Testis (tissue), 2 donors: ENCODE measurements at regions not wholly inside any gene's neighbourhood (a gene's known extent, or its start where the extent isn't known, plus 50 kb on each side); places are given as distances from the start of the nearest gene placed in this dataset.

ENCODE experiments used
- DNase-seq: peaks from one replicate; pipeline ENCODE4 v3.0.0-alpha.2; 2019
- H3K27ac ChIP-seq, 2 donors: fragments of 200-600 bp; sonication (generic); one replicate each; pipeline ENCODE4 v1.5.1; 2019
- H3K27me3 ChIP-seq: fragments of 200-600 bp; sonication (generic); one replicate; pipeline ENCODE4 v1.5.1; 2019
- H3K36me3 ChIP-seq: fragments of 200-600 bp; sonication (generic); one replicate; pipeline ENCODE4 v1.5.1; 2017; ENCODE audit warnings: low read depth; ENCODE audit errors: missing control alignments
- H3K4me1 ChIP-seq: fragments of 200-600 bp; sonication (generic); one replicate; pipeline ENCODE4 v1.5.1; 2019
- H3K4me3 ChIP-seq, 2 donors: fragments of 200-600 bp; sonication (generic); one replicate each; pipeline ENCODE4 v1.5.1; 2017 to 2019
- H3K9me3 ChIP-seq: fragments of 200-600 bp; sonication (generic); one replicate; pipeline ENCODE4 v1.5.1; 2017
- CTCF ChIP-seq, 3 experiments: fragments of 450-650 bp in 2 of 3; fragments of 200-600 bp in 1 of 3; sonication (generic) in 1 of 3; IDR thresholded peaks; one replicate each; pipeline ENCODE4 v1.5.1; 2016 to 2019; ENCODE audit warnings: antibody characterized with exemption in 3 of 3, mild to moderate bottlenecking in 2 of 3, moderate library complexity in 1 of 3
- POLR2A ChIP-seq: fragments of 450-650 bp; IDR thresholded peaks from one replicate; pipeline ENCODE4 v1.6.1; 2017; ENCODE audit warnings: antibody characterized with exemption, mild to moderate bottlenecking, moderate library complexity
- WGBS, 2 donors: methylation state at CpG; one replicate each; pipeline ENCODE4 v1.1.5; 2018; 5-methylcytosine and 5-hydroxymethylcytosine counted together
- intact Hi-C: fragments of 100-400 bp; cut with DNase I; formaldehyde crosslinking; loops from one replicate; pipeline ENCODE4 v1.15.1; 2023; ENCODE audit warnings: low total_unique reads

GRCh38 chr11:120012245-120012644 lies 125.7 kb downstream of the TRIM29 start:
- Histone ChIP-seq H3K27me3 (no peaks in the 10 kb centered on the region), H3K4me3 (no peak overlapping the region), H3K9me3 (no peaks in the 10 kb centered on the region), H3K36me3 (no peaks in the 10 kb centered on the region), H3K4me1 (no peaks in the 10 kb centered on the region), H3K27ac (no peak overlapping the region)
- WGBS, 2 donors: 76 to 79% methylated on average over 5 to 7 of the region's 7 CpGs
- DNase-seq: no peak
- intact Hi-C loops: no loop called here
- TF ChIP-seq CTCF (IDR thresholded peaks at IDR 0.05): no peak
- TF ChIP-seq POLR2A: no peak

- 80 to 93% methylated on average over 10 of the region's 10 CpGs for WGBS, 2 donors
- Histone ChIP-seq H3K9me3 (no peaks in the 10 kb centered on the region), H3K27ac (no peak overlapping the region), H3K4me3 (no peak overlapping the region), H3K27me3 (no peaks in the 10 kb centered on the region), H3K4me1 (no peaks in the 10 kb centered on the region), H3K36me3 (no peaks in the 10 kb centered on the region)
- DNase-seq: no peak
- intact Hi-C loops: no loop called here
- no peak for TF ChIP-seq CTCF (IDR thresholded peaks at IDR 0.05)
- no peak for TF ChIP-seq POLR2A
Measured at GRCh38 chr11:120011836-120012235, 126.1 kb downstream of the TRIM29 start.

- WGBS, 2 donors: 56 to 59% methylated on average over 9 of the region's 9 CpGs
- DNase-seq: no peak
- TF ChIP-seq POLR2A: no peak
- Histone ChIP-seq H3K27me3 (no peaks in the 10 kb centered on the region), H3K4me1 (no peaks in the 10 kb centered on the region), H3K9me3 (no peaks in the 10 kb centered on the region), H3K4me3 (no peak overlapping the region), H3K27ac (no peak overlapping the region), H3K36me3 (no peaks in the 10 kb centered on the region)
- intact Hi-C loops: no loop called here
Measured at GRCh38 chr11:120010775-120011174, 127.1 kb downstream of the TRIM29 start.

GRCh38 chr11:120009938-120010337 lies 128.0 kb downstream of the TRIM29 start:
- no peak overlapping the region for H3K4me3 ChIP-seq
- TF ChIP-seq POLR2A: no peak
- no peak for TF ChIP-seq CTCF (IDR thresholded peaks at IDR 0.05)
- DNase-seq: no peak
- no peaks in the 10 kb centered on the region for H3K27me3 ChIP-seq
- H3K4me1 ChIP-seq: no peaks in the 10 kb centered on the region
- no peaks in the 10 kb centered on the region for H3K36me3 ChIP-seq
- 82 to 95% methylated on average over 4 of the region's 4 CpGs for WGBS, 2 donors
- no peaks in the 10 kb centered on the region for H3K9me3 ChIP-seq
- H3K27ac ChIP-seq: no peak overlapping the region
- intact Hi-C loops: no loop called here

- TF ChIP-seq CTCF (IDR thresholded peaks at IDR 0.05): no peak
- TF ChIP-seq POLR2A: no peak
- no peaks in the 10 kb centered on the region for H3K9me3 ChIP-seq
- H3K36me3 ChIP-seq: no peaks in the 10 kb centered on the region
- intact Hi-C loops: no loop called here
- 85 to 93% methylated on average over 4 of the region's 4 CpGs for WGBS, 2 donors
- H3K27ac ChIP-seq: no peak overlapping the region
- H3K4me1 ChIP-seq: no peaks in the 10 kb centered on the region
- no peak for DNase-seq
- H3K27me3 ChIP-seq: no peaks in the 10 kb centered on the region
- H3K4me3 ChIP-seq: no peak overlapping the region
Measured at GRCh38 chr11:120007144-120007543, 130.8 kb downstream of the TRIM29 start.
